MM.1S (cell line): ENCODE measurements at regions not wholly inside any gene's neighbourhood (a gene's known extent, or its start where the extent isn't known, plus 50 kb on each side); places are given as distances from the start of the nearest gene placed in this dataset.

Experiments used
- DNase-seq: peaks from one replicate; pipeline ENCODE4 v3.0.0-alpha.2; 2015
- H2AFZ ChIP-seq: fragments of 300-600 bp; sonication (generic); 2 replicates; pipeline ENCODE4 v1.6.0; 2016; ENCODE audit warnings: antibody characterized with exemption, low read length
- H3F3A ChIP-seq: fragments of 300-600 bp; sonication (generic); 2 replicates; pipeline ENCODE4 v1.6.1; 2016; ENCODE audit warnings: mild to moderate bottlenecking, antibody characterized with exemption, low read length, moderate library complexity, mixed read lengths; ENCODE audit not compliant: insufficient read depth
- H3K27ac ChIP-seq: fragments of 300-600 bp; sonication (generic); 2 replicates; pipeline ENCODE4 v1.5.1; 2016; ENCODE audit warnings: mild to moderate bottlenecking, low read length
- H3K27me3 ChIP-seq: fragments of 300-600 bp; sonication (generic); replicated peaks from 2 replicates; pipeline ENCODE4 v1.6.0; 2016; ENCODE audit warnings: low read length; ENCODE audit not compliant: insufficient read depth
- H3K36me3 ChIP-seq: fragments of 300-600 bp; sonication (generic); replicated peaks from 2 replicates; pipeline ENCODE4 v1.6.1; 2016; ENCODE audit warnings: mild to moderate bottlenecking, low read length, mixed read lengths; ENCODE audit not compliant: insufficient read depth
- H3K4me1 ChIP-seq: fragments of 300-600 bp; sonication (generic); 2 replicates; pipeline ENCODE4 v1.6.1; 2016; ENCODE audit warnings: low read length, mixed read lengths
- H3K4me2 ChIP-seq: fragments of 300-600 bp; sonication (generic); 2 replicates; pipeline ENCODE4 v1.6.0; 2016; ENCODE audit warnings: low read depth, low read length
- H3K4me3 ChIP-seq: fragments of 300-600 bp; sonication (generic); 2 replicates; pipeline ENCODE4 v1.5.1; 2016; ENCODE audit warnings: low read length, mixed read lengths
- H3K79me2 ChIP-seq: fragments of 300-600 bp; sonication (generic); 2 replicates; pipeline ENCODE4 v1.6.1; 2016; ENCODE audit warnings: mixed run types, low read length, mixed read lengths
- H3K9ac ChIP-seq: fragments of 300-600 bp; sonication (generic); 2 replicates; pipeline ENCODE4 v1.6.1; 2016; ENCODE audit warnings: low read length, mixed read lengths
- H3K9me2 ChIP-seq: fragments of 300-600 bp; sonication (generic); replicated peaks from 2 replicates; pipeline ENCODE4 v1.6.1; 2016; ENCODE audit warnings: mild to moderate bottlenecking, low read length, mixed read lengths; ENCODE audit not compliant: insufficient read depth
- H3K9me3 ChIP-seq: fragments of 300-600 bp; sonication (generic); replicated peaks from 2 replicates; pipeline ENCODE4 v1.6.1; 2016; ENCODE audit warnings: mild to moderate bottlenecking, low read length, mixed read lengths; ENCODE audit not compliant: insufficient read depth
- H4K20me1 ChIP-seq: fragments of 300-600 bp; sonication (generic); 2 replicates; pipeline ENCODE4 v1.6.1; 2016; ENCODE audit warnings: mild to moderate bottlenecking, low read length, moderate library complexity, mixed read lengths; ENCODE audit not compliant: insufficient read depth
- CTCF ChIP-seq: fragments of 300-600 bp; sonication (generic); IDR thresholded peaks from 2 replicates; pipeline ENCODE4 v1.5.1; 2016; ENCODE audit warnings: antibody characterized with exemption, low read length, mixed read lengths
- EZH2 ChIP-seq: fragments of 300-600 bp; sonication (generic); optimal IDR thresholded peaks from 2 replicates; pipeline ENCODE3; 2017; ENCODE audit warnings: low read depth, mild to moderate bottlenecking, antibody characterized with exemption, low read length, mixed read lengths
- EZH2phosphoT487 ChIP-seq: fragments of 300-600 bp; sonication (generic); IDR thresholded peaks from 2 replicates; pipeline ENCODE4 v1.6.1; 2018; ENCODE audit warnings: antibody characterized with exemption, low read length

GRCh38 chr11:38305682-38306081 lies 1707.6 kb upstream of the RAG2 start:
- TF ChIP-seq EZH2 (no peak), CTCF (no peak), EZH2phosphoT487 (no peak)
- H3K9me3 ChIP-seq, result no peaks in the 10 kb centered on the region
- H3K4me3 ChIP-seq, result no peak overlapping the region
- no peak overlapping the region for H3K27ac ChIP-seq
- H3K4me1 ChIP-seq, result no peaks in the 10 kb centered on the region
- no peak overlapping the region for H2AFZ ChIP-seq
- H3K36me3 ChIP-seq, result no peaks in the 10 kb centered on the region
- no peak overlapping the region for H3K9ac ChIP-seq
- H3K9me2 ChIP-seq, result no peaks in the 10 kb centered on the region
- no peak for DNase-seq
- no peaks in the 10 kb centered on the region for H3K79me2 ChIP-seq
- no peaks in the 10 kb centered on the region for H3K27me3 ChIP-seq
- no peaks in the 10 kb centered on the region for H4K20me1 ChIP-seq
- H3K4me2 ChIP-seq, result no peak overlapping the region
- H3F3A ChIP-seq, result no peaks in the 10 kb centered on the region

- H3K9ac ChIP-seq, result no peak overlapping the region
- H3K27me3 ChIP-seq, result no peaks in the 10 kb centered on the region
- H3K9me3 ChIP-seq, result no peaks in the 10 kb centered on the region
- H3K4me2 ChIP-seq, result no peak overlapping the region
- no peaks in the 10 kb centered on the region for H4K20me1 ChIP-seq
- DNase-seq, result no peak
- no peaks in the 10 kb centered on the region for H3K36me3 ChIP-seq
- H3K4me1 ChIP-seq, result no peaks in the 10 kb centered on the region
- H3K9me2 ChIP-seq, result no peaks in the 10 kb centered on the region
- TF ChIP-seq EZH2 (no peak), EZH2phosphoT487 (no peak), CTCF (no peak)
- no peak overlapping the region for H2AFZ ChIP-seq
- no peaks in the 10 kb centered on the region for H3F3A ChIP-seq
- no peak overlapping the region for H3K4me3 ChIP-seq
- no peak overlapping the region for H3K27ac ChIP-seq
- no peaks in the 10 kb centered on the region for H3K79me2 ChIP-seq
Measured at GRCh38 chr11:38304926-38305325, 1706.9 kb upstream of the RAG2 start.

GRCh38 chr11:38302564-38302963 lies 1704.5 kb upstream of the RAG2 start:
- Histone ChIP-seq H3K9ac (no peak overlapping the region), H3F3A (no peaks in the 10 kb centered on the region), H2AFZ (no peak overlapping the region), H3K36me3 (no peaks in the 10 kb centered on the region), H3K4me3 (no peak overlapping the region), H3K4me1 (no peaks in the 10 kb centered on the region), H3K4me2 (no peak overlapping the region), H3K27me3 (no peaks in the 10 kb centered on the region), H3K9me3 (no peaks in the 10 kb centered on the region), H3K79me2 (no peaks in the 10 kb centered on the region), H3K9me2 (no peaks in the 10 kb centered on the region), H3K27ac (no peak overlapping the region), H4K20me1 (no peaks in the 10 kb centered on the region)
- no peak for DNase-seq
- TF ChIP-seq EZH2phosphoT487, result no peak
- TF ChIP-seq EZH2, result no peak
- no peak for TF ChIP-seq CTCF

GRCh38 chr11:38300570-38300969 lies 1702.5 kb upstream of the RAG2 start:
- H2AFZ ChIP-seq, result no peak overlapping the region
- no peaks in the 10 kb centered on the region for H3K79me2 ChIP-seq
- H3K9me2 ChIP-seq, result no peaks in the 10 kb centered on the region
- no peak overlapping the region for H3K9ac ChIP-seq
- no peak for TF ChIP-seq CTCF
- no peak for TF ChIP-seq EZH2phosphoT487
- TF ChIP-seq EZH2, result no peak
- H3K4me2 ChIP-seq, result no peak overlapping the region
- H3F3A ChIP-seq, result no peaks in the 10 kb centered on the region
- no peak overlapping the region for H3K4me3 ChIP-seq
- H3K27ac ChIP-seq, result no peak overlapping the region
- no peaks in the 10 kb centered on the region for H3K36me3 ChIP-seq
- no peaks in the 10 kb centered on the region for H3K9me3 ChIP-seq
- no peak for DNase-seq
- H3K4me1 ChIP-seq, result no peaks in the 10 kb centered on the region
- H3K27me3 ChIP-seq, result no peaks in the 10 kb centered on the region
- no peaks in the 10 kb centered on the region for H4K20me1 ChIP-seq
